ENCODE measurements at regions not wholly inside any gene's neighbourhood (a gene's known extent, or its start where the extent isn't known, plus 50 kb on each side); places are given as distances from the start of the nearest gene placed in this dataset.

- Histone ChIP-seq H3K27me3 (no peaks in the 10 kb centered on the region), H3K9me3 (replicated peaks) (no peaks in the 10 kb centered on the region), H3K4me1 (peaks cover 10% of the 10 kb centered on the region; the same call in 1 of the 2 replicates), H3K4me3 (no peak overlapping the region), H3K27ac (no peak overlapping the region), H3K36me3 (no peaks in the 10 kb centered on the region)
- DNase-seq = no peak
These were observed 135.5 kb downstream of the IRF8 start for GRCh38 chr16:86034421-86034919.

- H3K4me3 ChIP-seq = no peak overlapping the region
These were observed 136.9 kb downstream of the IRF8 start for GRCh38 chr16:86035906-86036305.

DNA sequence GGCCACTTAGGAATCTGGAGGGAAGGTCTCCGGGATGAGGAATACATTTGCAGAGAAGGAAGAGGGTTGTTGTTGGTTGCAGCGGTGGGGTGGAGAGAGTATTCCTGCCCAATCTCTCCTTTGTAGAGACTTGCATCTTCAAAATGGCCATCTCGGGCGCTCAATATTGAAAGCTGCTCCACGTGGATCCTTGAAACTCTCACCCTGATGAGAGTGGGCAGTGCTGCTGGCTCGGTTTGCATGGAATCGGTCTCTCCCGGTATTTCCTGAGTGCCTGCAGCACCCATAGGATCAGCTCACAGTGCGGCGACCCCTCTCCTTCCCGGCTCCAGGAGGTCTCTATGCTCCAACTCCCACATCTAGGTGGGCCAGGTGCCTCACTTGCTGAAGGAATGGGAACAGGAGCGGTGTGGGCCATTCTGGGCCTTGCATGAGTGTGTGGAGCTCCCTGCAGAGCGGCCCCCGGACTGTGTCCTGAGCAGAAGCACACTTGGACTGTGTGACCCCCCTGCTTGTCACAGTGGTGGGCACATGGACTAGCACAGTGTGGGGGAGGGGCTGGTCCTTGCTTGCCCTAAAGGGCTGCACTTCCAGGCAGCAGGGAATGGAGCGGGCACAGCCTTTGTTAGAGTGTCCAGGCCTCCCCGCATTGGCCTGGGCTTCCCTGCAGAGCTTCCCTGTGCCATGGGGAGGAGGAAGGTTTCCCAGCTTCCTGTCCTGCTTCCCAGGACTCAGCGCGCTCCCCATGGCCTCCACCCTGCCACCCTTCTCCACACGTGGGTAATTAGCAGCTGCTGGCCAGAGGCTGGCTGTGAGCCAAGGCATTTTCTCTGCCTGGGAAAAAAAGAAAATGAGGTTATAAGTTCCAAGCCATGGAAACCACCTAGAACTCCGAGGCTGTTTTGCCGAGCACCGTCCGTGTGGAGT, 139.3 kb downstream of the IRF8 start:
- Histone ChIP-seq H3K27ac (no peak overlapping the region), H3K36me3 (no peaks in the 10 kb centered on the region), H3K4me1 (peaks cover 11% of the 10 kb centered on the region; the same call in 1 of the 2 replicates), H3K27me3 (no peaks in the 10 kb centered on the region), H3K4me3 (no peak overlapping the region), H3K9me3 (replicated peaks) (no peaks in the 10 kb centered on the region)
- peak; percentile 66 for DNase-seq

More at GRCh38 chr16:86035906-86036305, 136.9 kb downstream of the IRF8 start:
- H3K27ac ChIP-seq = no peak overlapping the region
- H3K36me3 ChIP-seq = no peaks in the 10 kb centered on the region
- peaks cover 11% of the 10 kb centered on the region; the same call in 1 of the 2 replicates for H3K4me1 ChIP-seq
- no peaks in the 10 kb centered on the region for H3K9me3 ChIP-seq (replicated peaks)
- no peak for DNase-seq
- H3K27me3 ChIP-seq = no peaks in the 10 kb centered on the region

DNA sequence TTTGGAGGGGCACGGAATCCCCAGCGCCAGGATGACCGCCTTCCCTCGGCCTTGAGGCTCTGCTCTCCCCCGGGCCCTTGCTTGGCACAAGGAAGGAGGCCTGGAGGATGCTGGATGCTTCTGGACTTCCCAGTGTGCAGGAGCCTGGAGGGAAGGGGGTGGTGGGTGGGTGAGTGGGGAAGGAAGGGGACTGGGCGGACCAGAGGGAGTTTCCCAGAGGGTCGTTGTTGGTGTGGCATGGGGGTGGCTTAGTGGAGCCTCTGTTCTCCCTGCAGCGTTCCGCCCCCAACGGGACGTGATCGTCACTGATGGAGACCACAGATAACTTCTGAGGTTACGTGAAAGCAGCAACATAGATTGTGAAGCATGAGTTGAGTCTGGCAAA, 140.0 kb downstream of the IRF8 start:
- DNase-seq = no peak
- Histone ChIP-seq H3K4me1 (peaks cover 11% of the 10 kb centered on the region; the same call in 1 of the 2 replicates), H3K36me3 (no peaks in the 10 kb centered on the region), H3K9me3 (replicated peaks) (no peaks in the 10 kb centered on the region), H3K27ac (no peak overlapping the region), H3K27me3 (no peaks in the 10 kb centered on the region), H3K4me3 (no peak overlapping the region)

GRCh38 chr16:86039606-86040005, 140.6 kb downstream of the IRF8 start:
- Histone ChIP-seq H3K27me3 (no peaks in the 10 kb centered on the region), H3K4me3 (no peak overlapping the region), H3K4me1 (peaks cover 11% of the 10 kb centered on the region; the same call in 1 of the 2 replicates), H3K27ac (no peak overlapping the region), H3K9me3 (replicated peaks) (no peaks in the 10 kb centered on the region), H3K36me3 (no peaks in the 10 kb centered on the region)
- DNase-seq = peak in 1 of 2 experiments; percentile 27

- no peaks in the 10 kb centered on the region for H3K27me3 ChIP-seq
- no peaks in the 10 kb centered on the region for H3K36me3 ChIP-seq
- DNase-seq = no peak
- no peak overlapping the region for H3K27ac ChIP-seq
- no peaks in the 10 kb centered on the region for H3K9me3 ChIP-seq (replicated peaks)
- H3K4me3 ChIP-seq = no peak overlapping the region
- peaks cover 11% of the 10 kb centered on the region; the same call in 1 of the 2 replicates for H3K4me1 ChIP-seq
These were observed 141.5 kb downstream of the IRF8 start for GRCh38 chr16:86040496-86040895.

DNA sequence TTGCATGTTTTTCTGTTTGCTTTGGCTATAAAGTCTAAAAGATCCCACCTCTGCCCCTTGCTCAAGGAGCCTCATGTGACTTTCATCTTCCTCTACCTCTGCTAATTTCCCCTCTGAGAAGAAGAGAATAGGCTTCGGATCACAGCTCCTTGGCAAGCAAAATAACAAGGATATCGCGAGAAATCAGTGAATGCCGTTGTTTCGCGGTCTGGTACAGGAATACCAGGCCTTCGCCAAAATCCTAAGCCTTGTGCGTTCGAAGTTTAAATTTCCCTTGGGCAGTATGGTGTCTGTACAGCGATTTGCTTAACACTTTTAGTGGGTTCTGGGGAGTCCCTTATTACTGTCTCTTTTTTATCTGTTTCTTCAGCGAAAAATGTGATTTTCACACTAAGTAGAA, 142.3 kb downstream of the IRF8 start:
- Histone ChIP-seq H3K27me3 (no peaks in the 10 kb centered on the region), H3K36me3 (no peaks in the 10 kb centered on the region), H3K27ac (no peak overlapping the region), H3K4me3 (no peak overlapping the region), H3K4me1 (peaks cover 11% of the 10 kb centered on the region; the same call in 1 of the 2 replicates), H3K9me3 (replicated peaks) (no peaks in the 10 kb centered on the region)
- no peak for DNase-seq

DNA sequence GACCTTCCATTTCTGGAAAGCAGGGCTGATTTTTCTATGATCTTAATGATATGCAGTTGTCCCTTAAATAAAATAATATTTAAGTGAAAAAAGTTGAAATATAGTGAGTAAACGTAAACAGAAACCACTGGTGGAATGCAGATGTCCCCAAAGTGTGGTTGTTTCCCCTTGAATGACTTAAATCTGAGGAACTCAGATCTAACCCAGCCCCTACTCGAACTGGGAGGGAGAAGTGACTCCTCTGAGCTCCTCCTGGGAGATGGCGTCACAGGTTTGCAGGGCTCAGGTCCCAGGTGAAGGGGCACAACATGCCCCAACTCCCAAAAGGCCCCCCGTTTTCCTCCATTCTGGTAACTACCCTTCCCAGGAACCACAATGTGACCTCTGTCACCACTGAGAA, 142.8 kb downstream of the IRF8 start:
- Histone ChIP-seq H3K4me1 (peaks cover 11% of the 10 kb centered on the region; the same call in 1 of the 2 replicates), H3K36me3 (no peaks in the 10 kb centered on the region), H3K27ac (no peak overlapping the region), H3K9me3 (replicated peaks) (no peaks in the 10 kb centered on the region), H3K4me3 (no peak overlapping the region), H3K27me3 (no peaks in the 10 kb centered on the region)
- no peak for DNase-seq

DNA sequence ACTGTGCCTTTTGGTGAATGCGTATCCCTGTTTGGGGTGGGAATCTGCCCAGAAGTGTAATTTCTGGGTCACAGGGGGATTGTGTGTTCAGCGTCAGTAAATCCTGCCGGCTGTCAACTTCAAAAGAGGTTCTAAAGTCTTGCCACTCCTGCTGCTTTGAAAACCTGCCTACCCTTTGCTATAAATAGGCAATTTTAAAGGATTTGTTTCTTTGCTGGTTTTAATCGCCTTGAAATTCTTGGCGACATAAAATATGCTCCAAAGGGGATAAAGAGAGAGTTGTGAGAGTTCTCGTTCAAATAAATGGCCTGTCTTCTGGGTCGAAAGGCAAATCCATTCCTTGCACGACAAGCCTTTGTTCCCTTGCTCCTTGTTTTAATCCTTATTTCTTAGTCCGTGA, 143.4 kb downstream of the IRF8 start:
- Histone ChIP-seq H3K27me3 (no peaks in the 10 kb centered on the region), H3K4me1 (peaks cover 11% of the 10 kb centered on the region; the same call in 1 of the 2 replicates), H3K4me3 (no peak overlapping the region), H3K36me3 (no peaks in the 10 kb centered on the region), H3K9me3 (replicated peaks) (no peaks in the 10 kb centered on the region), H3K27ac (no peak overlapping the region)
- DNase-seq = no peak

DNA sequence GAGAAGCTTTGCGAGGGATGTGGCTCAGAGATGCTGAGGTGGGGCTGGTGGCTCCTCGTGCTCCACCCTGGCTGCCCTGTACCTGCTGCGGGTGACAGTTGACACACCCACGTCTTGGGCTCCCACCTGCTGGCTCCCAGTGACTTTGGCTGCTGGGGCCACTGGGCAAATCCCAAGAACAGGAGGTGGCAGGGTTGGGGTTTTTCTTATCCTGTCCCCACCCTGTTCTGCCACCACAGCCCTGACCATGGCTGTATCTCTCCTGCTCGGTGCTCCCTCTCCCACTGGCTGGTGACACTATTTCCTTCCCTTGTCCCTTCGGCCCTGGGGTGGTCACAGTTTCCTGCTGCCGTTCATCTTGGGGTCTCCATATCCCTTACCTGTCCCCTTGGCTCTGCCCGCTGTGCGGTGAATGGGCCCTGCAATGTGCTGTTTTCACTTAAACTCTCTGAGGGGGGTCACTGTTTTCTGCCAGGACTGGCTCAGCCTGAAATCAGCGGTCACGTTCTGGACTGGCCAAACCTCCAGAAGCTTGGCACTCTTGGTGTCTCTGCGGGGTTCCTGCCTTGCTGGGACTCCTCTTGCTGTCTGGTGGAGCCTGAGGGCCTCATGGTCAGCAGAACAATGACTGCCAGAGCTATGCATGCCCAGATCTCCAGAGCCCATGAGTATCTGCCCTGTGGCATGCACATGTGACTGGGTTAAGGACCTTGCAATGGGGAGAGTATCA, 144.2 kb downstream of the IRF8 start:
- H3K4me3 ChIP-seq = no peak overlapping the region
- peaks cover 11% of the 10 kb centered on the region; the same call in 1 of the 2 replicates for H3K4me1 ChIP-seq
- H3K9me3 ChIP-seq (replicated peaks) = no peaks in the 10 kb centered on the region
- H3K27me3 ChIP-seq = no peaks in the 10 kb centered on the region
- no peak overlapping the region for H3K27ac ChIP-seq
- no peaks in the 10 kb centered on the region for H3K36me3 ChIP-seq
- no peak for DNase-seq

- H3K27me3 ChIP-seq = no peaks in the 10 kb centered on the region
- DNase-seq = peak in 1 of 2 experiments; percentile 52
- no peak overlapping the region for H3K4me3 ChIP-seq
- H3K36me3 ChIP-seq = no peaks in the 10 kb centered on the region
- H3K9me3 ChIP-seq (replicated peaks) = no peaks in the 10 kb centered on the region
- peaks cover 8% of the 10 kb centered on the region; the same call in 1 of the 2 replicates for H3K4me1 ChIP-seq
- no peak overlapping the region for H3K27ac ChIP-seq
These were observed 145.3 kb downstream of the IRF8 start for GRCh38 chr16:86044241-86044671.

GRCh38 chr16:86044881-86045590, 146.1 kb downstream of the IRF8 start:
- no peaks in the 10 kb centered on the region for H3K27me3 ChIP-seq
- no peak for DNase-seq
- H3K36me3 ChIP-seq = no peaks in the 10 kb centered on the region

DNA sequence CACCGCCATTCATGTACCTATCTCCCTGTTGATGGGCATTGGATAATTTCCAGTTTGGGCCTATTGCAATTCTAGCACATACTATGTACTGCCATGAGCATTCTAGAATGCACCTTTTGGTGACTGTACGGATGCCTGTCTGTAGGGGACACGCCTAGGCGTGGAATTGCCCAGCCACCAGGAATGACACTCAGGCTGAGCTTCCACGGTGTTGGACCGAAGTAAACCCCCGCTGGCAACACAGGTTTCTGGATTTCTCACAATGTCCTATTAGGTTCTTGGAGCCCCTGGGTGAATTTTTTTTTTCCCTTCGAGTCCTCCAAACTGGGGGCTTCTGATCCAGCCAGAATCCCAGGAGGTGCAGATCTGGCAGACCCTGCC, 146.6 kb downstream of the IRF8 start:
- H3K9me3 ChIP-seq (replicated peaks) = no peaks in the 10 kb centered on the region
- H3K4me1 ChIP-seq = peaks cover 6% of the 10 kb centered on the region; the same call in 1 of the 2 replicates
- no peaks in the 10 kb centered on the region for H3K36me3 ChIP-seq
- H3K4me3 ChIP-seq = no peak overlapping the region
- H3K27me3 ChIP-seq = no peaks in the 10 kb centered on the region
- no peak overlapping the region for H3K27ac ChIP-seq
- no peak for DNase-seq

More at GRCh38 chr16:86044881-86045590, 146.1 kb downstream of the IRF8 start:
- no peak overlapping the region for H3K27ac ChIP-seq
- H3K9me3 ChIP-seq (replicated peaks) = no peaks in the 10 kb centered on the region
- H3K4me3 ChIP-seq = no peak overlapping the region
- peaks cover 6% of the 10 kb centered on the region; the same call in 1 of the 2 replicates for H3K4me1 ChIP-seq

- Histone ChIP-seq H3K36me3 (no peaks in the 10 kb centered on the region), H3K9me3 (replicated peaks) (no peaks in the 10 kb centered on the region), H3K4me1 (peaks cover 6% of the 10 kb centered on the region; the same call in 1 of the 2 replicates), H3K4me3 (no peak overlapping the region), H3K27ac (no peak overlapping the region), H3K27me3 (no peaks in the 10 kb centered on the region)
- no peak for DNase-seq
These were observed 147.1 kb downstream of the IRF8 start for GRCh38 chr16:86046026-86046425.

Measured in SJCRH30 (cell line).